ENCODE measurements at regions not wholly inside any gene's neighbourhood (a gene's known extent, or its start where the extent isn't known, plus 50 kb on each side); places are given as distances from the start of the nearest gene placed in this dataset.

DNA sequence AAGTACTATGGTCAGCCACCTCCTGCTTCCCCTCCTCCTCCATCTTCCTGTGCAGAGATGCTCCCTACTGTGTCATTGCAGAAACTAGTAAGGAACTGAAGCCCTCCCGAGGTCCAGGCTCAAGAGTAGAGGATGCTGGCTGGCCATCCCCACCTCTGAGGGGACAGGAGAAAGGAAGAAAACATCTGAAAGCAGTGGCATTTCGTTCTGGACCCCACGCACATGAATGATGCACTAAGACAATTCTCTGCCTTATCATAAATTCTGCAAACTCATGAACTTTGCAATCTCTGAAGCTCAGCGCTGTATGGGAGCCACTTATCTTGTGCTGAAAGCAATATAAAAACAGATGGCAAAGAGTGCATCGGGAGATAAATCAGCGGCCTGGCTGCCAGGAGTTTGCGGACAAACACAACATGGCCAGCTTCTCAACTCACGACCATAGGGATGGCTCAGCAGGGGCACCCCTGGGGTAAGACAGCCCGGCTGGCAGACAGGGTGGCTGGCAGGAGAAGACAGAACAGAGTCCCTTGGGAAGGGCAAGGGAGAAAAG, 306.4 kb downstream of the NXPE2 start:
- no peak for ATAC-seq (ENCODE audit: low FRiP score in 2 of 2)
- no peak overlapping the region for H3K27ac ChIP-seq
- H3K4me1 ChIP-seq = no peaks in the 10 kb centered on the region
- peak in 1 of 2 donors; percentile 7 for DNase-seq
- no peaks in the 10 kb centered on the region for H3K9me3 ChIP-seq
- WGBS, 2 donors = 77 to 85% methylated on average over 9 of the region's 9 CpGs
- no peaks in the 10 kb centered on the region for H3K27me3 ChIP-seq
- TF ChIP-seq POLR2AphosphoS5 (IDR thresholded peaks at IDR 0.05) (no peak), EP300 (IDR thresholded peaks at IDR 0.05) (no peak), POLR2A (IDR thresholded peaks at IDR 0.05) (no peak)
- TF ChIP-seq, protein P1, sequence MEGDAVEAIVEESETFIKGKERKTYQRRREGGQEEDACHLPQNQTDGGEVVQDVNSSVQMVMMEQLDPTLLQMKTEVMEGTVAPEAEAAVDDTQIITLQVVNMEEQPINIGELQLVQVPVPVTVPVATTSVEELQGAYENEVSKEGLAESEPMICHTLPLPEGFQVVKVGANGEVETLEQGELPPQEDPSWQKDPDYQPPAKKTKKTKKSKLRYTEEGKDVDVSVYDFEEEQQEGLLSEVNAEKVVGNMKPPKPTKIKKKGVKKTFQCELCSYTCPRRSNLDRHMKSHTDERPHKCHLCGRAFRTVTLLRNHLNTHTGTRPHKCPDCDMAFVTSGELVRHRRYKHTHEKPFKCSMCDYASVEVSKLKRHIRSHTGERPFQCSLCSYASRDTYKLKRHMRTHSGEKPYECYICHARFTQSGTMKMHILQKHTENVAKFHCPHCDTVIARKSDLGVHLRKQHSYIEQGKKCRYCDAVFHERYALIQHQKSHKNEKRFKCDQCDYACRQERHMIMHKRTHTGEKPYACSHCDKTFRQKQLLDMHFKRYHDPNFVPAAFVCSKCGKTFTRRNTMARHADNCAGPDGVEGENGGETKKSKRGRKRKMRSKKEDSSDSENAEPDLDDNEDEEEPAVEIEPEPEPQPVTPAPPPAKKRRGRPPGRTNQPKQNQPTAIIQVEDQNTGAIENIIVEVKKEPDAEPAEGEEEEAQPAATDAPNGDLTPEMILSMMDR (IDR thresholded peaks at IDR 0.05) = no peak
- H3K36me3 ChIP-seq = no peaks in the 10 kb centered on the region
- no peak overlapping the region for H3K4me3 ChIP-seq

DNA sequence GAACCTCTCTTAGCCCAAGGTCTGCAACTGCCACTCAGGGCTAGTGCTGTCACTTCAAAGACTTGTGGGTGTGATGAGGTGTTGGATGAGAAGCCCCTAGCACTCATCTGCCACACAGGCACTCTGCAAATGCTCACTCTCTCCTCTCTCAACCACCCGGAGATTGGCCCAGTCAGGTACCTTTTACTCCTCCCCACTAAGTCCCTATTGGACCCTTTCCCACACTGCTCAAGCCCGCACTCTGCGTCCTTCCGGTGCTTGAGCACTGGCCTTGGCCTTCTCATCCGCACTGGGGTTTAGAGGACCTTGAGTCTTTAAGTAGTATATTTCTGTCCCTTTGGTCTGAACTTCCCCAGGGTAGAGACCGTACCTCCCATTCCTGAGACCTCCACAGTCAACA, 308.0 kb downstream of the NXPE2 start:
- Histone ChIP-seq H3K4me1 (no peaks in the 10 kb centered on the region), H3K9me3 (no peaks in the 10 kb centered on the region), H3K27me3 (no peaks in the 10 kb centered on the region), H3K36me3 (no peaks in the 10 kb centered on the region), H3K27ac (no peak overlapping the region), H3K4me3 (no peak overlapping the region)
- DNase-seq (no peak), ATAC-seq (ENCODE audit: low FRiP score in 2 of 2) (no peak)
- no peak for TF ChIP-seq POLR2AphosphoS5 (IDR thresholded peaks at IDR 0.05)
- TF ChIP-seq EP300 (IDR thresholded peaks at IDR 0.05) = no peak
- TF ChIP-seq, protein P1 (IDR thresholded peaks at IDR 0.05) = no peak
- no peak for TF ChIP-seq POLR2A (IDR thresholded peaks at IDR 0.05)
- WGBS, 2 donors = 83 to 86% methylated on average over 6 of the region's 6 CpGs

DNA sequence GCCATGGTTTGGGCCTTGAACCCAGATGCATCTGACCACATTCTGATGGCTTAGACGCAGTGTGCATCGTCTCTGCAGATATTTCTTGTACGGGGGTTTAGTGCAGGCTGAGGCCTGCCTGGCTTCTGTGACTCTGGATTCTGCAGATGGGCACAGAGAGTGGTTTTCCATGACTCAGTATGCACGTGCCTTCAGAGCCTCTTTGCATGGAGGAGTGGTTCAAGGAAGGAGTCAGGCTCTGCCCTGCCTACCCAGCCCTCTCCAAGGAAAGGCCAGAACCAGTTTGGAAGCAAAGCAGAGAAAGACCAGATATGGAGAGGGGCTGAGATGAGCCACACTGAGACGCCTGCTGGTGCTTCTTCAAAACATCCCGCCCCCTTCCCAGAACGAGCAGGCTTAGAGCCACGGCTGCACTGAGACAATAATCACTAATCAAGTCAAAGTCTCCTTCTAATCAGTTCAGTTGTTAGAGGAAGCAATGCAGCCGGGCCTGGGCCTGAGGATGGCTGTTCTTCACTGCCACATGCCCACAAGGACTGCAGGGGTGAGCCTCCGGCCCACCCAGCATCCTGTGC, 308.9 kb downstream of the NXPE2 start:
- 51 to 76% methylated on average over 6 to 10 of the region's 10 CpGs for WGBS, 2 donors
- no peaks in the 10 kb centered on the region for H3K36me3 ChIP-seq
- no peaks in the 10 kb centered on the region for H3K9me3 ChIP-seq
- H3K4me1 ChIP-seq = no peaks in the 10 kb centered on the region
- no peak for TF ChIP-seq EP300 (IDR thresholded peaks at IDR 0.05)
- TF ChIP-seq POLR2AphosphoS5 (IDR thresholded peaks at IDR 0.05) = no peak
- TF ChIP-seq, protein P1 (IDR thresholded peaks at IDR 0.05) = no peak
- no peak for TF ChIP-seq POLR2A (IDR thresholded peaks at IDR 0.05)
- ATAC-seq (ENCODE audit: low FRiP score in 2 of 2) (no peak), DNase-seq (no peak)
- H3K4me3 ChIP-seq = no peak overlapping the region
- H3K27ac ChIP-seq = no peak overlapping the region
- no peaks in the 10 kb centered on the region for H3K27me3 ChIP-seq

DNA sequence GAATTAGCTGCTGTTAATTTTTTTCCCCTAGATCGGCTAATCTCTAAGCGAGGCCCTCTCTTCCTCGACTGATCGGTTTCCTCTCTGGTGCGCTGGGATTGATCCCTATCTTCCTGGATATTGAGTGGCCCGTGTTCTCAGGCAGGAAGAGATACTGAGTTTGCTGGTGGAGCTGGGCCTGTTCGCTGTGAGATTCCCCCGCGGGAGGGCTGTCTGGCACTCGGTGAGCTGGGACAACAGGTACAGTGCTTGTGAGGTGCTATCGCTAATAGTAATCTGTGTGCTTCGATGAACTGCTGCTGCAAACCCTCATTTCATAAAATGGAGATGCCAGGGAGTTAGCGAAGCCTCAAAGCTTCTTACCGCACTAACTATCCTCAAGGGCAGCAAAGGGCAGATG, 310.3 kb downstream of the NXPE2 start:
- no peaks in the 10 kb centered on the region for H3K4me1 ChIP-seq
- no peaks in the 10 kb centered on the region for H3K27me3 ChIP-seq
- DNase-seq (peak in 1 of 2 donors; percentile 11), ATAC-seq (ENCODE audit: low FRiP score in 2 of 2) (no peak)
- H3K27ac ChIP-seq = no peak overlapping the region
- H3K36me3 ChIP-seq = no peaks in the 10 kb centered on the region
- no peak overlapping the region for H3K4me3 ChIP-seq
- H3K9me3 ChIP-seq = no peaks in the 10 kb centered on the region
- WGBS, 2 donors = 82 to 83% methylated on average over 14 of the region's 14 CpGs
- TF ChIP-seq, protein P1 (IDR thresholded peaks at IDR 0.05) = no peak
- no peak for TF ChIP-seq EP300 (IDR thresholded peaks at IDR 0.05)
- no peak for TF ChIP-seq POLR2AphosphoS5 (IDR thresholded peaks at IDR 0.05)
- TF ChIP-seq POLR2A (IDR thresholded peaks at IDR 0.05) = no peak

DNA sequence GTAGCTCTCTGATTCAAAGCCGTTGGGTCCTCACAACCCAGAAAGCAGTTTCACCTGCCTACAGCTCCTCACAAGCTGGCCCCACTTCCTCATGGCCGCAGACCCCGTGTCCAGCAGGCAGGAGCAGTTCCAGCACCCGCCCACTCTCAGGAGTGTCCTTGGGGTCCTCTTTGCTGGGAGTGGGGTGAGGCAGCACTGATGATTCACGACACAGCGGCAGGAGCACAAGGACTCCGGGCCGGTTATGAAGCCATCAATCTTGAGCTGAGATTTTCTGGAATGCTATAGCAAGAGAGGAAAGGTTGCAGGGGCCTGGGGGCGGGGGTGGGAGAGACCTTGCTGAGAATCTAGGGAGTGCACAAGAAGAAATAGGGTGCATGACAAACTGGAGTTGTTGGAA, 311.2 kb downstream of the NXPE2 start:
- 67 to 81% methylated on average over 9 of the region's 9 CpGs for WGBS, 2 donors
- TF ChIP-seq EP300 (IDR thresholded peaks at IDR 0.05) (no peak), POLR2A (IDR thresholded peaks at IDR 0.05) (no peak), POLR2AphosphoS5 (IDR thresholded peaks at IDR 0.05) (no peak)
- TF ChIP-seq, protein P1 (IDR thresholded peaks at IDR 0.05) = no peak
- no peaks in the 10 kb centered on the region for H3K4me1 ChIP-seq
- H3K27me3 ChIP-seq = no peaks in the 10 kb centered on the region
- no peaks in the 10 kb centered on the region for H3K36me3 ChIP-seq
- H3K9me3 ChIP-seq = no peaks in the 10 kb centered on the region
- DNase-seq (peak in 1 of 2 donors; percentile 41), ATAC-seq (ENCODE audit: low FRiP score in 2 of 2) (no peak)
- H3K4me3 ChIP-seq = no peak overlapping the region
- H3K27ac ChIP-seq = no peak overlapping the region

All from upper lobe of left lung (tissue), 6 donors.